SIG-M5 treated with dmso at 0.1 percent for 504 hours (cell line): ENCODE measurements at regions not wholly inside any gene's neighbourhood (a gene's known extent, or its start where the extent isn't known, plus 50 kb on each side); places are given as distances from the start of the nearest gene placed in this dataset.
A peak's percentile ranks its signal among the peaks of the same experiment; 100 is the strongest.

Experiments
- DNase-seq: peaks from one replicate; lab custom pipeline; 2025; ENCODE audit not compliant: unreplicated experiment; lab: John Stamatoyannopoulos, UW

DNA sequence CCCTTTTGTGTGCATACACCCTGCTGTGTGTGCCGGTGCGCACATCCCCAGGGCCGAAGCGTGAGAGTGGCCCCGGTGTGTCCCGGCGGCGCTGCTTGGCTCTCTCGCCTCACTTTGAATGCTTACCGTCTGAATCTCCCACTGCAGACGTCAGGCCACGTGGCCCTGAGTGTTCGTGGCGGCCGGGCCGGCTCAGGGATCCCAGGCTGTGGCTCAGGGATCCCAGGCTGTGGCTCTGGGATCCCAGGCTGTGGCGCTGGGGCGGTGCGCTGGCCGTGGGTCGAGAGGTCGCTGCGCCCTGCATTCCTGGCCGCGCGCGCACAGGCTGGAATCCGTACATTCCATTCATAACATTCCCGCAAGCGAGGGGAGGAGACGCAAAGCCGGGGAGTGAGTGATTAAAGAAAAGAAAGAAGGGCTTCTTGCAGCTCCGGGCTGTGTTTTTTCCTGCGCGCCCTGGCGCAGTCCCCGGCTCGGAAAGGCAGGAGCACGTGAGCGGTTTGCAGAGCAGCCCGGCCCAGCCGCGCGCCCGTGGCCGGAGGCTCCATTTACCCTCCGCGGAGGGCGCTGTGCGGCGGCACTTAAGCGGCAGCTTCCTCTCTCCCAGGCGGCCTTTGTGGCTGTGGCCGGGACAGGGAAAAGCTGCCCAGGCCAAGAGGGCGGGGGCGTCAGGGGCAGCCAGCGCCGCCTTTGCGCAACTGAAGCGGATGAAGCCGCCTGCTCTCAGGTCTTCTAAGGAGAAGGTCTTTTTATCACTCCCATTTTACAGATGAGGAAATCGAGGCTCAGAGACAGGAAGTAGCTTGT lies 87.0 kb upstream of the ALDH1L1 start:
- no peak for DNase-seq

DNA sequence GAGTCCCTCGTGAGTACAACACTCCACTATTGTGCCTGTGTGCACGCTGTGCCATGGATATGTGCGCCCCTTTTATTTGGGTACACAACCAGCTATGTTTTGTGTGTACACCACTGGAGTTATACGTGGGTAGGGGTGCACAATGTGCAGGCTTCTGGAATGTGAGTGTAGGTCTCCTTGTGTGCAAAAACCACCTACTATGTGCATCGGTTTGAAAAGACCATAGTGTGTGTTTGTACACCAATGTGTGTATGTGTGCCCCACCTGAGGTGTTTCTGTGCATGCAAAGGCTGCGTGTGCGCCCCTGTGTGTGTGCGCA lies 86.4 kb upstream of the ALDH1L1 start:
- no peak for DNase-seq

DNA sequence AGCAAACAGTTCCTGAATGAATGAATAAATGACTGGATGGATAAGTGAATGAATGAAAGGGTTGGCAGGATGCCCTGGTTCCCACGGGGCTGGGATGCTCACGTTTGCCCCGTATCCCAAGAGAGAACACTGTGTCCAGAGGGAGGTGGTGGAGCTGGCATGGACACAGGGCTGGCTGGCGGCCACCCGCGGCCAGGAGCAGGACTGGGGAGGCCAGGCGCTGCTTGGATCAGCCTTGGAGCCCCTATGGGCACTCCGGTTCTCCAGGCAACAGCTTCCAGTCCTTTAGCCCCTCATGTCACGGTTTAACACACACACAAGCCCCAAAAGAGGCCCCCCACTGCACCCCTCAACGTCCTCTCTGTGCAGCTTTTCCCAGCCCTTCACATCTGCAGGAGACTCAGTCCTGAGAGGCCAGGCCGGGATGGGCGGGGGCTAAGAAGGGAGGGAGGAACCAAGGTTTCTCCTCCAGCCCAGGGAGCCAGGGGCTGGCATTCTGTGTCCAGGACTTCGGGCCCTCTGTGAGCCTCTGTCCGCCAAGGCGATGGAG lies 86.0 kb upstream of the ALDH1L1 start:
- no peak for DNase-seq

DNA sequence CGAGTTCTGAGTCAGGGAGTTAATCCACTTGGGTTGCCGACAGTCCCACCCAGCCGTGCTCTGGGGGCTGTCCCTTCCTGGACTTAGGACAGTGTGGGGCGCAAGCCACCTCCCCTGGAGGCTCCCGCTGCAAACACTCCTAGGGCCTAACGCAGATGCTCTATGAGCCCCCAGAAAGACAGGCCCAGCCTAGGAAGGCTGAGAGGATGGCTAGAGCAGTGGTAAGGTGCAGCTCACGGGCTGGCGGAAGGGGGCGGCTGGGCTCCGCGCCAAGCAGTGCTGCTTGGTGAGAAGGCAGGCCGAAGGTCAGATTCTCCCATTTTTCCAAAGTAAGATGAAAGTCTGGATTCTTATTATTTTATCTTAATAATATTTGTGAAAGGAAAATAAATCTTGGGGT lies 84.6 kb upstream of the ALDH1L1 start:
- no peak for DNase-seq

DNA sequence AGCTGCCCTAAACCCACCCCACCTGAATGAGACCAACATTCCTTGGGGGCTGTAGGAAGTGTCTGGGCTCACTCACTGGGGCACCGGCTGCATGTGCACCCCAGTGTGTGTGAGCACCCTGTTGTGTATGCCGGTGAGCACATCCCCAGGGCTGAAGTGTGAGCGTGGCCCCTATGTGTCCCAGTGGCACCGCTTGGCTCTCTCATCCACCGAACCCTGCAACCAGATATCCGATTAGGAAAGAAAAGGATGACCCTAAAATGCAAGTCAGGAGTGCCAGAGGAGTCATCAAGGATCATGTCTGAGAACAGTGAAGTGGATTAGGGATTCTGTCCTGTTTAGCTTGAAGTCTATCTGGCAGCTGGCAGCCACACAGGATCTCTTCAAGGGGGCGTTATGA lies 84.0 kb upstream of the ALDH1L1 start:
- no peak for DNase-seq

DNA sequence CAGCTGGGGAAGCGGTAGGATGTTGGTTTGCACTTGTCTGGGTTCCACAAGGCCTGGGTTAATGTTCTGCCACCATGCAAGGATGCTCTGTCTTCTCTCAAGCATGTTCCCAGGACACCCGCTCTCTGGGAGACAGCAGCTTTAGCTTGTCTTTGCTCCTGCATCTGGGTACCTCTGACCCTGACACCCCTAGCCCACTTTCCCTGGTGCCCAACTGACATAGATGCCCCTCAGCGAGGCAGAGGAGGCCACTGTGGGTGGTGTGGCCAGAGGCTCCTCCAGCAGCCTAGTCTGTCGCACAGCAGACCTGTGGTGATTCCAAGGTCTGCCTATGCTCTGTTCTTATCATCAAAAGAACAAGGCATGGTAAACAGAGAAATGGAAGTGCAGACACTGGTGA lies 83.6 kb upstream of the ALDH1L1 start:
- DNase-seq: no peak

DNA sequence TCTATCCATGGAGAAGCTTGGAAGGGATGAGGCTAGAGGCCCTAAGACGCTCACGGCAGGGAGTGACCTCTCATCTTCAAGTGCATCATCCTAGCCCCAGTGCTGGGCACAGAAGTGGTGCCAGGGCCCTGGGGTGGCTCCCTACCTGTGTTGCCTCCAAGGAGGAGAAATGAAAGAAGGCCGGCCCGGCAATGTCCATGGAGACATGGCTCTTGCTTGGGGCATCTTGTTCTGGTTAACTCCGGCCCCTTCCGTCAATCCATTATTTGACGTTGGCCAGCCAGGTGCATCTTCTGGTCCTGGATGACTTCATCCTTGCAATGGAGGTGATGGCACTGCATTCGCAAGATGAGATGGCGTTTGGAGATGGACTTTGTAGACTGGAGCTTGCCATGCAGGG lies 83.2 kb upstream of the ALDH1L1 start:
- DNase-seq: no peak

DNA sequence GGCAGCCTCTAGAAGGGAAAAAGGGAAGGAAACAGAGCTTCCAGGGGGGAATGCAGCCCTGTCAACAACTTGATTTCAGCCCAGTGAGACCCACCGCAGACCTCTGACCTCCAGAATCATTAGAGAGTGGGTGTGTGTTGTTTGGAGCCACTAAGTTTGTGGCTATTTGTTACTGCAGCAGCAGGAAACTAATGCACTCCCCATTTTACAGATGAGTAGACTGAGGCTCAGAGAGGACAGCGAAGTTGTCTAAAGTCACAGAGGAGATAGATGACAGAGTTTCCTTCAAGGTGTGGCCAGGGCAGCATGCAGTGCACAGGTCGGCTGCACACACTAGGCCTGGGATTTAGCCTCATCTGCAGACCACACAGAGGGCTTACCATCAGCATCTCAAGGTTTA lies 81.8 kb upstream of the ALDH1L1 start:
- DNase-seq: no peak

DNA sequence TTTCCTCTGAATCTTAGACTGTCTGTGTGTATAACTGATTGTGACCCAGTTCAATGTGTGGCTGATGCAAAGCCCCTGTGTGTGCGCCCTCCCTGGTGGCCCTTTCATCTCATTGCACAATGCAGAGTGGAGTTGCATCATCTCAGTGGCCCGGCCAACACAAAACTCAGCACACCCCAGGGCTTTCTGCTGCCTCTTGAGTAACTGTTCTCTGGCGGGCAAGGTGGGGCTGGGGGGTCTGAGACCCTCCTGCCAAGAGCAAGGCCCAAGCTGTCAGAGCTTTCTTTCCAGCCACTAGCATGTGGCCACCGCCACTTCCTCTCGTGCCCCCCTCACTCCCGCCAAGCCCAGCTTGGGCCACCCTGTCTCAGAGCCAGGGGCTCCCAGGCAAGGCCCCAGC lies 80.7 kb upstream of the ALDH1L1 start:
- DNase-seq: peak; percentile 89

DNA sequence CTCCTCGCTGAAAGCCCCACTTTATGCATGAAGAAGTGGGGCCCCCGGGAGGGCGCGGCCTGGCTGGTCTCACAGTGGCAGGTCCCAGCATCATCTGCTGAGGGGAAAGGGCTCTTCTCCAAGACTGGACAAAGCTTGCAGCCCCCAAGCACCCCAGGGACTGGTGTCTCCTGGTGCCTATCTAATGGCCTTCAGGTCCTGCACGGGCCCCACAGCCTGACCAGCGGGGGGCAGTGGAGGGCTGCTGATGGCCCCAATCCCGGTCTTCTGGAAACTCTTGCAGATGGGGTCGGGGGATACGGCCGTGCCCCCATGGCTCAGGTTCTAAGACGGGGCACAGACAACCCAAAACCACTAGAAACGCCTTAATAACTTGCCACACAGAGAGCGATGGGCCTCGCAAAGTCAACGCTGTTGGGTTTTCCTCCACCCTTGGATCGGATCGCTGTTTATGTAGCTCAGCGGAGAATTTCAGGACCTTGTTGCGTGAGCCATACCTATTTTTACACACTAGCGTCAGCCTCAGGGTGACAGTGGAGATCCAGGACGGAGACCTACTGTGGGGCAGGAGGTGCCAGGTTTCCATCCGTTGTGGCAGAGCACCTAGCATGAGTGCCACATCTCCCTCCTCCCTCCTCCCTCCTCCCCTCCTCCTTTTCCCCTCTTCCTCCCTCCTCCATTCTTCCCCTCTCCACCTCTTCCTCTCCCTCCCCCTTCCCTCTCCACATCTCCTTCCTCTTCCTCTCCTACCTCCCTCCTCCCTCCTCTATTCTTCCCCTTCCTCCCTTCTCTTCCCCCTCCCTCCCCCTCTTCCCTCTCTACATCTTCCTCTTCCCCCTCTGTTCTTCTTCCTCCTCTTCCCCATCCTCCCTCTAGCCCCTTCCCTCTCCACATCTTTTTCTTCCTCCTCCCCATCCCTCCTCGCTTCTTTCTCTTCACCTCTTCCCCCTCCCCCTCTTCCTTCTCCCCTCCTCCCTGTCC lies 79.3 kb upstream of the ALDH1L1 start:
- no peak for DNase-seq

DNA sequence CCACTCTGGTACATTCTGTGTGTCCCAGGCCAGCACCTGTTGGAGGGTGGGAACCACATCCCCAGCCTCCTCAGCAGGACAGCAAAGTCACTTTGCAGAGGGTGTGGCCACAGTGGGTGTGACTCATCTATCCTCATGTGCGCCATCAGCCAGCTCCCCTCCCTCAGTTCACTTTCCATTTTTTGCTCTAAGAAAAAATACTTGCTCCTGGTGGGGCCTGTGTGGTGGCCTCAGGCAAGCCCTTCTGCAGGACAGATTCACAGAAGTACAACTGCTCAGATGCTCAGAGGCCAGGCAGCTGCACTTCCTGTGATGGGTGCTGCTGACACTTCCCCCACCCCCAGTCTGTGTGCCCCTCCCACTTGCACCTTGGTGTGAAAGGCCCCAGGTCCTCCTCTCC lies 78.3 kb upstream of the ALDH1L1 start:
- peak; percentile 58 for DNase-seq

DNA sequence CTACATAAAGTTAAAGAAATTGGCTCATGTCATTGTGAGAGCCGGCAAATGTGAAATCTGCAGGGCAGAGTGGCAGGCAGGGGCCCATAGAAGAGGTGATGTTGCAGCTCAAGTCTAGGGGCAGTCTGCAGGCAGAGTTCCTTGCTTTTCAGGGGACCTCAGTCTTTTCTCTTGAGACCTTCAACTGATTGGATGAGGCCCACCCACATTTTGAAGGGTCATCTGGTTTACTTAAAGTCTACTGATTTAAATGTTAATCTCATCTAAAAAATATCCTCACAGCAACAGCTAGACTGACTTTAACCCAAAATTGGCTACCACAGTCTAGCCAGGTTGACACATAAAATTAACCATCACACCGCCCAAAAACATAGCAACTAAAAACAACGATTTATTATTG lies 77.6 kb upstream of the ALDH1L1 start:
- DNase-seq: no peak

DNA sequence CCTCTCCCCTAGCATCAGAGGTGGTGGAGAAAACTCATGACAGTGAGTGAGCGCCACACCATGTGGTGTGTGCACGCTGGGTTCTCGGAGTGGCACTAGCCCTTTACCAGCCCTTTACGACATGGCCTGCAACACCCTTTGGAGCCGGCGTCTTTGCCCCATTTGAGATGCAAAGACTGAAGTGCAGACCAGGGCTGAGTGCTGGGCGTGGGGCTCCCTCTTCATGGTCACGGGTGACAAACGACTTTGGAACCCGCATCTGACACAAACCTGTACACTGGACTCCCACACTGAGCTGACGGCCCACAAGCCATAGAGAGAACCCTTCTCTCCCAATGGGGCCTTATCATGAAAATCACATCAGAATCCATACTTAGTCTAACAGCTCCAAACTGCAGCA lies 76.8 kb upstream of the ALDH1L1 start:
- DNase-seq: no peak

DNA sequence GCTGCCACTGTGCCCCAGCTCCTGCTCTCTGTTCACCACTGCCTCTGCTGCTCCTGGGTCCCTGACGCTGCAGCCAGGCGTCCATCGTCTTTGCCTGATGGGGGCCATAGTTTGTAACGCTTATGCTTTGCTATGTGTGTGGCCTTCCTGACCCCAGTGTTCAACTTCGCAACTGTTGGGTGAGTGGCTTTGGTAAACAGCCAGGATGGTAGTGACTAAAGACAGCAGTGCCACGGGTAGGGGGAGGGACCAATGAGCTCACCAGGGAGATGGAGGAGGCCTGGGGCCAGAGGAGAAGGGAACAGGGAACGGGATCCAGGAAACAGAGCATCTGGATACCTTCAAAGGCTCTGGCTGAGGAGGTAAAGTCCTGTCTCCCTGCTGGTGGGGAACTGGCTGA lies 75.9 kb upstream of the ALDH1L1 start:
- DNase-seq: no peak

DNA sequence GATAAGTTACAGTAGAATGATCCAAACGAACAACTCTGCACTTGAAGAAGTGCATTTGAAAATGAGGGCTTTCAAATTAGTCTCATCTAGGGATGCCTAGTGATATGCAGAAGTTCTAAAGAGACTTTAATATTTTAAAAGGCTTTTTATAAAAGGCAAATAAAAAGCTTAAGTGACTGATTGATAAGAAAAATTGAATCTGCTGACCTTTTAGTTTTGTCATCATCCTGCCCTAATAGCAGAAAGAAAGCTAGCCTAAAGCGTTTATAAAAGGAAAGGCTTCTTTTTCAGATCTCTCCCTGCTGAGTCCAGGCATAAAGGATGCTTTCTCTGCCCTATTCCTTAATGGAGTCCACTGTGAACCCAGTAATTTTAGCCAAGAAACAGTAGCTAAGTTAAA lies 72.7 kb upstream of the ALDH1L1 start:
- DNase-seq: no peak

DNA sequence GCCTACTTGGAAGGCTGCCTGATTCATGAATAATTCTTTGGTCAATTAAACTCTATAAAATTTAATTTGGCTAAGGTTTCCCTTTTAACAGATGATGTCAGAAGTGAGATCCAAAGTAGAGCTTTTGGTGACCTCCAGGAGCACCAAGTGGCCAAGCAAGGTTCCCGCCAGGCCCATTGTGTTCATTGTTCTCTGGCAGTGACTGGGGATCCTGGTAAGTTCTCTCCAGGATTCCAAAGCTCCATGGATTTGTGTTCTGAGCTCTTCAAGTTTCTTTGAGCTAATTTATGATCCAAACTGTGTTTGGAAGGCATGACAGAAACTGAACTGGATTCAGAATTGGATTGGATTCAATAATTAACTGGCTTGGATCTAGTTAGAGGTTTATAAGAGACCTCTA lies 72.0 kb upstream of the ALDH1L1 start:
- no peak for DNase-seq

DNA sequence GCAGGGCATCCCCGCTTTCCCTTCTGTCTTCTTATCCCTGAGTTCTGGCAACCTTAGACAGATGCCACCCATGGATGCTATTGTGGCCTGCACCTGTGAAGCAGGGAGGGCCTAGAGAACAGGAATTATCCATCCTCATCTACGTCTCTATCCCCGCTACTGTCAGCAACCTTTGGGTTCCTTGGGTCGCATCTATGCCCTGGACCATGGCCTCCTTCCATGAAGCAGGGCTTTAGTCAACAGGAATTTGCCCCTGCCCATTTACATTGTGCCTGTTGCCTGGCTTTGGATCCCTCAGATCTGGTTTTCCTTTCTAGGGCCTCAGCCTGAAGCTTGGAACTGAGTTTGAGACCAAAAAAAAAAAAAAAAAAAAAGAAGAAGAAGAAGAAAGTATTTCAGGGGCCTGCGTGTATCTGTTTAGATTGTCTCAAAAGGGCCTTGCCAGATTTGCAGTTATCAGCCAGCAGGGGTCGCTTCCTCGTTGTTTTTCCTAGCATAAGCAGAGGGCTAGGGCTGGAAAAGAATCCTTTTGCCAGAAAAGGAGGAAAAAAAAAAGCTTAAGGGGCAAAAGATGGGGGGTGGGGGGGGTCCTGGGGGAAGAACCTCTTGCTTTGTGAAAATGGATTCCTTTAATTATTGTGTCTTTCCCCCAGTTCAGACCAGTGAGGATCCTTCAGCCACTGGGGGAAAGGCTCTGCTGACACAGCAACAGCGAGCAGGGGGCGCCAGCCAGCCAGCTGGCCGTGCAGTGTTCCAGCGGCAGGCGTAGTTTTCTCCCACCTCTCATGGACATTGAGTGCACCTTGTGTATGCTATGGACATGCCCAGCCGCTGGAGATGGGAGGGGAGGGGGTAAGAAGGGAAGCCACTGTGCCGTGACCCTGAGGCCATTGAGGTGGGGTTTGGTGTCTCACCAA lies 65.7 kb upstream of the ALDH1L1 start:
- DNase-seq: peak; percentile 28
